Vagina (tissue), 2 donors: ENCODE measurements at regions not wholly inside any gene's neighbourhood (a gene's known extent, or its start where the extent isn't known, plus 50 kb on each side); places are given as distances from the start of the nearest gene placed in this dataset.
"Not testable (repeated sequence)": the region's sequence is repeated elsewhere in the genome, so short reads cannot be mapped to it uniquely, and the experiment has no call there.

Experiments
- CTCF ChIP-seq, 3 experiments: fragments of 450-650 bp in 2 of 3; fragments of 200-600 bp in 1 of 3; sonication (generic) in 1 of 3; IDR thresholded peaks; one replicate each; pipeline ENCODE4 v1.5.1; 2017 to 2019; ENCODE audit warnings: antibody characterized with exemption in 3 of 3, mild to moderate bottlenecking in 2 of 3, moderate library complexity in 2 of 3
- POLR2A ChIP-seq, 2 donors: fragments of 450-650 bp; IDR thresholded peaks; one replicate each; pipeline ENCODE4 v1.6.1; 2017; ENCODE audit warnings: antibody characterized with exemption in 2 of 2, mild to moderate bottlenecking in 2 of 2, moderate library complexity in 2 of 2
- POLR2AphosphoS5 ChIP-seq, 2 donors: sonication (generic); formaldehyde crosslinking; IDR thresholded peaks; one replicate each; pipeline ENCODE4 v1.9.0; 2017; ENCODE audit warnings: antibody characterized with exemption in 2 of 2, mild to moderate bottlenecking in 2 of 2, low read depth in 1 of 2; ENCODE audit not compliant: insufficient read depth in 1 of 2

- TF ChIP-seq CTCF (IDR thresholded peaks at IDR 0.05); POLR2AphosphoS5 (IDR thresholded peaks at IDR 0.05; ENCODE audit: insufficient read depth in 1 of 2, low read depth in 1 of 2); POLR2A (IDR thresholded peaks at IDR 0.05): not testable (repeated sequence)
Measured at GRCh38 chrX:131682735-131683134, 138.9 kb downstream of the OR13H1 start.
